ENCODE measurements at regions not wholly inside any gene's neighbourhood (a gene's known extent, or its start where the extent isn't known, plus 50 kb on each side); places are given as distances from the start of the nearest gene placed in this dataset.

- TF ChIP-seq CTCF (conservative IDR thresholded peaks at IDR 0.05; ENCODE audit: low read depth, low read length) (no peak), EZH2 (IDR thresholded peaks at IDR 0.05; ENCODE audit: low read length, unreplicated experiment) (no peak)
These were observed 64.0 kb downstream of the CHST2 start for GRCh38 chr3:143183665-143183964.

Data from PC-3 (cell line).